ENCODE measurements at regions not wholly inside any gene's neighbourhood (a gene's known extent, or its start where the extent isn't known, plus 50 kb on each side); places are given as distances from the start of the nearest gene placed in this dataset.
A peak's percentile ranks its signal among the peaks of the same experiment; 100 is the strongest.

DNA sequence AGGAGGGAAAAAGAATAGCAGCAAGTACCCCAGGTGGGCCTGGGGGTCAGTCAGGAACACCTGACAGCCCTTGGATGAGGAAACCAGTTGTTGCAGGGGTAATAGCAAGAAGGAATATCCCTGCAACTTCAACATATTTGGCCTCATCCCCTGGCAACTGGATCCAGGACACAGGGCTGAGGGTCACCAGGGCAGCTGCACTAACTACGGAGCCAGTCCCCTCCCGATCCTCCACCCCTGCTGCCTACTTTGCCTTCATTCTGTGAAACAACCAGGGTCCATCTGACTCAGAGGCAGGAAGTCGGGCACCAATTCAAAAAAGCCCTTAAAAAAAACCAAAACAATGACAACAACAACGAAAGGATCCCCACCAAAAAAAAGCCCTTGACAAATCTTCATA, 52.9 kb downstream of the FRMPD3 start:
- peaks cover 16% of the 10 kb centered on the region; the same call in 1 of the 2 replicates for H3K27me3 ChIP-seq (ENCODE audit: control insufficient read depth, insufficient read depth, low read length)
- H3K36me3 ChIP-seq (replicated peaks; ENCODE audit: control insufficient read depth, insufficient read depth, low read length) = no peaks in the 10 kb centered on the region
- no peak for DNase-seq
- H3K4me3 ChIP-seq (ENCODE audit: insufficient read depth, low read depth, low read length) = no peak overlapping the region

- H3K4me3 ChIP-seq (ENCODE audit: insufficient read depth, low read depth, low read length) = no peak overlapping the region
- DNase-seq = no peak
- peaks cover 20% of the 10 kb centered on the region; the same call in 1 of the 2 replicates for H3K27me3 ChIP-seq (ENCODE audit: control insufficient read depth, insufficient read depth, low read length)
- H3K36me3 ChIP-seq (replicated peaks; ENCODE audit: control insufficient read depth, insufficient read depth, low read length) = no peaks in the 10 kb centered on the region
Measured at GRCh38 chrX:107504006-107504405, 54.6 kb downstream of the FRMPD3 start.

GRCh38 chrX:107505223-107505622, 55.8 kb downstream of the FRMPD3 start:
- no peak overlapping the region for H3K4me3 ChIP-seq (ENCODE audit: insufficient read depth, low read depth, low read length)
- peaks cover 20% of the 10 kb centered on the region; the same call in 1 of the 2 replicates for H3K27me3 ChIP-seq (ENCODE audit: control insufficient read depth, insufficient read depth, low read length)
- no peak for DNase-seq

GRCh38 chrX:107506596-107507031, 57.2 kb downstream of the FRMPD3 start:
- peaks cover 20% of the 10 kb centered on the region; the same call in 1 of the 2 replicates for H3K27me3 ChIP-seq (ENCODE audit: control insufficient read depth, insufficient read depth, low read length)
- DNase-seq = no peak
- H3K4me3 ChIP-seq (ENCODE audit: insufficient read depth, low read depth, low read length) = no peak overlapping the region; the same call in 1 of the 2 replicates
- H3K36me3 ChIP-seq (replicated peaks; ENCODE audit: control insufficient read depth, insufficient read depth, low read length) = no peaks in the 10 kb centered on the region

More at GRCh38 chrX:107505223-107505622, 55.8 kb downstream of the FRMPD3 start:
- H3K36me3 ChIP-seq (replicated peaks; ENCODE audit: control insufficient read depth, insufficient read depth, low read length) = no peaks in the 10 kb centered on the region

- Histone ChIP-seq H3K27me3 (ENCODE audit: control insufficient read depth, insufficient read depth, low read length) (peaks cover 20% of the 10 kb centered on the region; the same call in 1 of the 2 replicates), H3K4me3 (ENCODE audit: insufficient read depth, low read depth, low read length) (no peak overlapping the region; the same call in 1 of the 2 replicates)
Measured at GRCh38 chrX:107507093-107507743, 57.8 kb downstream of the FRMPD3 start.

GRCh38 chrX:107507744-107508117, 58.3 kb downstream of the FRMPD3 start:
- no peaks in the 10 kb centered on the region for H3K36me3 ChIP-seq (replicated peaks; ENCODE audit: control insufficient read depth, insufficient read depth, low read length)
- no peak for DNase-seq
- H3K27me3 ChIP-seq (ENCODE audit: control insufficient read depth, insufficient read depth, low read length) = peaks cover 22% of the 10 kb centered on the region; the same call in 1 of the 2 replicates
- no peak overlapping the region for H3K4me3 ChIP-seq (ENCODE audit: insufficient read depth, low read depth, low read length)

More at GRCh38 chrX:107507093-107507743, 57.8 kb downstream of the FRMPD3 start:
- DNase-seq = no peak
- H3K36me3 ChIP-seq (replicated peaks; ENCODE audit: control insufficient read depth, insufficient read depth, low read length) = no peaks in the 10 kb centered on the region

DNA sequence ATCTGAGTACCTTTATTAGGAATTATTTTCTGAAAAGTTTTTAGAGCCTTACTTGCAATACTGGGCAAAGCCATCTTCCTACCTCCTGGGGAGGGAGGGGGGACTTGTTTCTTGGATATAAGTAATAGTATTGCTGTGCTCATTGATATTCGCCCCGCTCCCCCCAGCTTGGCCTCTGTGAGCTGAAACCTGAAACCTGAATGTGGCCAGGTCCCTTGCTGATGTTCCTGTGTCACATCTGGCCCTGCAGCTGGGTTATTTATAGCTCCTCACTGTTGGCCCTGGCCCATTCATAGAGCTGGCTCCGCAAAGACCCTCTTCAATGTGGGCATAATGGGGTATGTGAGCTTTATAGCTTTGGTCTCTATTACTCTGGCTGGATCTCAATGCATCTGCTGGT, 59.5 kb downstream of the FRMPD3 start:
- no peaks in the 10 kb centered on the region for H3K36me3 ChIP-seq (replicated peaks; ENCODE audit: control insufficient read depth, insufficient read depth, low read length)
- H3K27me3 ChIP-seq (ENCODE audit: control insufficient read depth, insufficient read depth, low read length) = peaks cover 22% of the 10 kb centered on the region; the same call in 1 of the 2 replicates
- DNase-seq = no peak
- no peak overlapping the region for H3K4me3 ChIP-seq (ENCODE audit: insufficient read depth, low read depth, low read length)

DNA sequence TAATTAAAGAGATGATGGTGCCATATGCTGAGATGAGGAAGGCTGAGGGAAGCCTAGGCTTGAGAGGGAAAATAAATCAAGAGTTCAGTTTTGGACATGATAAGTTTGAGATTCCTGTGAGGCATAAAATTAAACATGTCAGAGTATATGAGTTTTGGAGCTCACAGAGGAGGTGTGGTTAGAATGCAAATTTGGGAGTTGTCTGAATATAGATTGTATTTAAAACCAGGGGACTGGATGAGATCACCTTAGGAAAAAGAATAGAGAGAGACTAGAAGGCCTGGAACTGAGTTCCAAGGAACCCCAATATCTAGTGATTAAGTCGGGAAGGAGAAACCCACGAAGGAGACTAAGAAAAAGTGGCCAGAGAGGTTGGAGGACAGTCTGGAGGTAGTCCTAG, 65.5 kb downstream of the FRMPD3 start:
- H3K36me3 ChIP-seq (replicated peaks; ENCODE audit: control insufficient read depth, insufficient read depth, low read length) = no peaks in the 10 kb centered on the region
- no peak overlapping the region for H3K4me3 ChIP-seq (ENCODE audit: insufficient read depth, low read depth, low read length)
- H3K27me3 ChIP-seq (ENCODE audit: control insufficient read depth, insufficient read depth, low read length) = peaks cover 2% of the 10 kb centered on the region; the same call in 1 of the 2 replicates
- no peak for DNase-seq

- no peaks in the 10 kb centered on the region for H3K36me3 ChIP-seq (replicated peaks; ENCODE audit: control insufficient read depth, insufficient read depth, low read length)
- no peaks in the 10 kb centered on the region; the same call in 1 of the 2 replicates for H3K27me3 ChIP-seq (ENCODE audit: control insufficient read depth, insufficient read depth, low read length)
- H3K4me3 ChIP-seq (ENCODE audit: insufficient read depth, low read depth, low read length) = no peak overlapping the region
- no peak for DNase-seq
Measured at GRCh38 chrX:107521877-107522586, 72.6 kb downstream of the FRMPD3 start.

DNA sequence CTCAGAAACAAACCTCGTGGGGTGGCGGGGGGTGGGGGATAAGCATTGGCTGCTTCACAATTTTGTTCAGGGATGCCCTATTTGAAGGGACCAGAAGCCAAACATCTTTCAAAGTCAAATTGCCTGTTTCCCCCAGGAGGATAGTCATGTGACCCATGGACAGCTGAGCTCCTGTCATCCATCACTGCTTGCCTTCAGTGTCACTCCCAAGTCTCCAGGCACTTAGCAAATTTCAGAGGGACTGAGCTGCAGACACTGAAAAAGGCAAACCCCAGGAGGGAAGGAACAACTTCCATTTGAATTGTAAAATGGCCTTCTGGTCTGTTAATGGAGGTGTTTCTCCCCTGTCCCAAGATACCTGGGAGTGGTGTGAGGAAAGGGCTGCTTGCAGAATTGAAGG, 73.4 kb downstream of the FRMPD3 start:
- H3K4me3 ChIP-seq (ENCODE audit: insufficient read depth, low read depth, low read length) = no peak overlapping the region
- no peaks in the 10 kb centered on the region for H3K36me3 ChIP-seq (replicated peaks; ENCODE audit: control insufficient read depth, insufficient read depth, low read length)
- no peaks in the 10 kb centered on the region; the same call in 1 of the 2 replicates for H3K27me3 ChIP-seq (ENCODE audit: control insufficient read depth, insufficient read depth, low read length)
- no peak for DNase-seq

GRCh38 chrX:107526141-107526540, 76.7 kb downstream of the FRMPD3 start:
- Histone ChIP-seq H3K27me3 (ENCODE audit: control insufficient read depth, insufficient read depth, low read length) (no peaks in the 10 kb centered on the region), H3K36me3 (replicated peaks; ENCODE audit: control insufficient read depth, insufficient read depth, low read length) (no peaks in the 10 kb centered on the region), H3K4me3 (ENCODE audit: insufficient read depth, low read depth, low read length) (no peak overlapping the region)
- no peak for DNase-seq

DNA sequence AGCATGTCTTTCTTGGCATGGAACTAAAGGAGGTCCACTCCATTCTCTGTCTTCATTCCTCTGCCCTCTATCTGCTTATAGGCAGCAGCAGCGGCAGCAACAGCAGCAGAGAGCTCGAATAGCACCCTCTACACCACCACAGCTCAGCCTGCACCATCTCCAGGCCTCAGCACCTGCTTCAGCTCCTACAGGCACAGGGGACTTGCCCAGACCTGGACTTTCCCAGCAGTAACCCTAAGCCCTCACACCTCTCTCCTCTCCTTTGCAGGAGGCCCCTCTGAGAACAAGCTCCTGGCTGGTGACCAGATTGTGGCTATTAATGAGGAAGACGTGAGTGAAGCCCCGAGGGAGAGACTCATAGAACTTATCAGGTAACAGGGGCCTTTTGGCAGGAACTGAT, 80.7 kb downstream of the FRMPD3 start:
- H3K36me3 ChIP-seq (replicated peaks; ENCODE audit: control insufficient read depth, insufficient read depth, low read length) = no peaks in the 10 kb centered on the region
- no peak for DNase-seq
- H3K4me3 ChIP-seq (ENCODE audit: insufficient read depth, low read depth, low read length) = no peak overlapping the region
- H3K27me3 ChIP-seq (ENCODE audit: control insufficient read depth, insufficient read depth, low read length) = no peaks in the 10 kb centered on the region

DNA sequence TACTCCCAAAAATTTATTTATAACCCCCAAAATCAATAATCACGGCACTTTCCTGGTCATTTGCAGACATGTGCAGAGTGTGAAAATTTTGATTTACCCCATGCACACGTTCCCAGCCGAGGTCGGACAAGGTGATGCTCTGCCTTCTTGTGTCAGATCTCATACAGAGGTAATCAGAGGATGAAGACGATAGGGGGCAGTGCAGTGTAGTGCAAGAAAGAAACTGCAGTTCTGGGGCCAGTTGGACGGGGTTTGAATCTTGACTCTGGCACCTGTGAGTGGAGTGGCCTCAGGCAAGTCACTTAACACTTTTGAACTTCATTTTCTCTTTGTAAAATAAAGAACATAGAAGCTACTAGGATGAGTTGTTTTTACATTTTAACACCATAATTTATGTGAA, 88.4 kb downstream of the FRMPD3 start:
- Histone ChIP-seq H3K4me3 (ENCODE audit: insufficient read depth, low read depth, low read length) (no peak overlapping the region), H3K27me3 (ENCODE audit: control insufficient read depth, insufficient read depth, low read length) (no peaks in the 10 kb centered on the region), H3K36me3 (replicated peaks; ENCODE audit: control insufficient read depth, insufficient read depth, low read length) (no peaks in the 10 kb centered on the region)
- peak; percentile 53 for DNase-seq

DNA sequence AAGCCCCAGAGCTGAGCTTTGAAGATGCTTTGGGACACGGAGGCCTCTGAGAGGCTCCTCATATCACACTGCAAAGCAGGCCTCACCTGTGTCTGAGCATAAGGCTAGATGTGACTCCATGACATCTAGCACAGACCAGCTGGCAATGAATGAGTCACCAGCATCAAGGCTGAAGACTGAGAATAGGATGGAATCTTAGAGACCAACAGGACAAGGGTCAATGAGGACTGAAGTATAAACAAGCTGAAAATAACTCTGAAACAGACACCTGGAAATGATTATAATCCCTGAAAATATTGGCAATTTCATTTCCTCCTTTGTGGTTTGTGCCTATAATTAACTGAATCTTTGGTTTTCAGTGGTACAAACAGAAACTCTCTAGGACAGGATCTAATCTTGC, 87.1 kb upstream of the PRPS1 start:
- DNase-seq = no peak
- no peaks in the 10 kb centered on the region for H3K36me3 ChIP-seq (replicated peaks; ENCODE audit: control insufficient read depth, insufficient read depth, low read length)
- no peaks in the 10 kb centered on the region for H3K27me3 ChIP-seq (ENCODE audit: control insufficient read depth, insufficient read depth, low read length)
- H3K4me3 ChIP-seq (ENCODE audit: insufficient read depth, low read depth, low read length) = no peak overlapping the region

GRCh38 chrX:107542040-107542439, 86.3 kb upstream of the PRPS1 start:
- DNase-seq = no peak
- H3K4me3 ChIP-seq (ENCODE audit: insufficient read depth, low read depth, low read length) = no peak overlapping the region
- H3K27me3 ChIP-seq (ENCODE audit: control insufficient read depth, insufficient read depth, low read length) = no peaks in the 10 kb centered on the region
- no peaks in the 10 kb centered on the region for H3K36me3 ChIP-seq (replicated peaks; ENCODE audit: control insufficient read depth, insufficient read depth, low read length)
